Astrocyte of the spinal cord (primary cell): ENCODE measurements at regions not wholly inside any gene's neighbourhood (a gene's known extent, or its start where the extent isn't known, plus 50 kb on each side); places are given as distances from the start of the nearest gene placed in this dataset.

Source experiments
- DNase-seq: peaks from one replicate; pipeline ENCODE4 v3.0.0; 2011; ENCODE audit warnings: low read depth, low spot score
- H3K4me3 ChIP-seq: 2 replicates; pipeline ENCODE4 v1.5.1; 2011; ENCODE audit warnings: low read depth, mild to moderate bottlenecking, low read length, moderate library complexity
- CTCF ChIP-seq: IDR thresholded peaks from 2 replicates; pipeline ENCODE4 v1.5.1; 2012; ENCODE audit warnings: low read depth, mild to moderate bottlenecking, low read length, inconsistent platforms
- in situ Hi-C: cut with HindIII; loops from 2 replicates; pipeline ENCODE4 v1.10.0; 2017; ENCODE audit warnings: low sequenced_read_pairs

- H3K4me3 ChIP-seq, result no peak overlapping the region
- in situ Hi-C loops, result no loop called here
- no peak for TF ChIP-seq CTCF
- no peak for DNase-seq
Measured at GRCh38 chr2:17296686-17297085, 221.6 kb downstream of the RAD51AP2 start.

DNA sequence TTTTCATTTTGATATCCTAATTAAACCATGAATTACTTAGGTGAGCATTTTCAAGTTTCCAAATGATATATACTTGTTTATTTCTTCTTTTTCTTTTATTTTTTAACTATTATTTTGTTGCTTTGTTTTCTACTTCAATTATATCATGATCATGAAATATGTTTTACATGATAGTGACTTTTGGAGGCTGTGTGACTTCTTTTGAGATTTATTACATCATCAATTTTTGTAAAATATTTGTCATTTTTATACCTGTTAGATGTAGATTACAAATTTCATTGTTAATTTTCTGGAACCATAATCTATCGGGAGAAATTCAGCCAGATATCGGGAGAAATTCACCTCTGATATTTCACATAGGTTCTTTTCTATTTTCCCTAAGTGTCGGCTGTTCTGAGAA lies 228.6 kb downstream of the RAD51AP2 start:
- DNase-seq, result no peak
- H3K4me3 ChIP-seq, result no peak overlapping the region
- in situ Hi-C loops, result no loop called here
- no peak for TF ChIP-seq CTCF

DNA sequence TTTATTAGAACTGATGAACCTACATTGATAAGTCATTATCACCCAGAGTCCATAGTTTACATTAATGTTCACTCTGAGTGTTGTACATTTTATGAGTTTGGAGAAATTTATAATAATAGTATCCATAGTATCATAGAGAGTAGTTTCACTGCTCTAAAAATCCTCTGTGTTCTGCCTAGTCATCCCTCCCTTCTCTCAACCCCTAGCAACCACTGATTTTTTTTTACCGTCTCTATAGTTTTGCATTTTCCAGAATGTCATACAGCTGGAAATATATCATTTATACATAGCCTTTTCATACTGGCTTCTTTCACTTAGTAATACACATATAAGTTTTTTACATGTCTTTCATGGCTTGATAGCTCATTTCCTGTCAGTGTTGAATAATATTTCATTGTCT lies 231.1 kb downstream of the RAD51AP2 start:
- no peak for TF ChIP-seq CTCF
- no peak overlapping the region for H3K4me3 ChIP-seq
- DNase-seq, result no peak
- in situ Hi-C loops, result no loop called here

GRCh38 chr2:17282826-17283225 lies 235.4 kb downstream of the RAD51AP2 start:
- H3K4me3 ChIP-seq, result no peak overlapping the region
- no peak for DNase-seq
- no peak for TF ChIP-seq CTCF
- in situ Hi-C loops, result no loop called here

DNA sequence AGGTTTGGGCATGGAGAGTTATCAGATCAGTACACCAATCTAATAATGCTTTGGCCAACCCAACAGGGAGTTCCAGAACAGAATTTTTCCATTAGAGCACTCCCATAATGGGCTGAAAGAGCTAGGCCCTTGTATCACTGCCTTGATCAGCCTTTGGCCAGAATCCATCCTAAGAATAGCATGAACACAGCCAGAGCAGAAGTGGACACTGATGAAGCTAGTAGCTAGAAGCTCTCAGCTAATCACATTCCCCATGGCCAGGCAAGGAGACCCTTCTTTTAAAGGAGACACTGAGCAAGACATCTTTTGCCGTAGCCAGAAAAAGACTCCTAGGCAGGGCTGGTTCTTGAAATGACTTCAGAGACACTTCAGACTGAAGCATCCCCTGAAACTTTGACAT lies 236.0 kb downstream of the RAD51AP2 start:
- in situ Hi-C loops, result no loop called here
- no peak for TF ChIP-seq CTCF
- H3K4me3 ChIP-seq, result no peak overlapping the region
- no peak for DNase-seq

GRCh38 chr2:17276220-17276619 lies 242.0 kb downstream of the RAD51AP2 start:
- no peak overlapping the region for H3K4me3 ChIP-seq
- in situ Hi-C loops, result no loop called here
- no peak for DNase-seq
- no peak for TF ChIP-seq CTCF
